ENCODE measurements at regions not wholly inside any gene's neighbourhood (a gene's known extent, or its start where the extent isn't known, plus 50 kb on each side); places are given as distances from the start of the nearest gene placed in this dataset.
"Not testable (repeated sequence)": the region's sequence is repeated elsewhere in the genome, so short reads cannot be mapped to it uniquely, and the experiment has no call there.

- Histone ChIP-seq H3K9me3 (ENCODE audit: control insufficient read depth, low read length) (no peaks in the 10 kb centered on the region), H3K9ac (ENCODE audit: low read length) (no peak overlapping the region), H3K4me1 (ENCODE audit: control insufficient read depth, insufficient read depth, low read length) (peaks cover 8% of the 10 kb centered on the region), H3K27me3 (ENCODE audit: control insufficient read depth, insufficient read depth, low read length) (no peaks in the 10 kb centered on the region), H3K36me3 (ENCODE audit: control insufficient read depth, insufficient read depth, low read length) (no peaks in the 10 kb centered on the region), H3K4me3 (ENCODE audit: low read length) (no peak overlapping the region)
Observed at GRCh38 chr7:121530227-121531174, 134.4 kb upstream of the FAM3C start.

GRCh38 chr7:121529003-121529402 is 132.9 kb upstream of the FAM3C start:
- no peaks in the 10 kb centered on the region for H3K9me3 ChIP-seq (ENCODE audit: control insufficient read depth, low read length)

GRCh38 chr7:121526210-121526609 is 130.1 kb upstream of the FAM3C start:
- not testable (repeated sequence) for H3K9me3 ChIP-seq (ENCODE audit: control insufficient read depth, low read length); H3K4me3 ChIP-seq (ENCODE audit: low read length); H3K4me1 ChIP-seq (ENCODE audit: control insufficient read depth, insufficient read depth, low read length); H3K36me3 ChIP-seq (ENCODE audit: control insufficient read depth, insufficient read depth, low read length); H3K9ac ChIP-seq (ENCODE audit: low read length); H3K27me3 ChIP-seq (ENCODE audit: control insufficient read depth, insufficient read depth, low read length)

More at GRCh38 chr7:121529003-121529402, 132.9 kb upstream of the FAM3C start:
- Histone ChIP-seq H3K27me3 (ENCODE audit: control insufficient read depth, insufficient read depth, low read length) (no peaks in the 10 kb centered on the region), H3K9ac (ENCODE audit: low read length) (no peak overlapping the region), H3K4me3 (ENCODE audit: low read length) (no peak overlapping the region), H3K36me3 (ENCODE audit: control insufficient read depth, insufficient read depth, low read length) (no peaks in the 10 kb centered on the region), H3K4me1 (ENCODE audit: control insufficient read depth, insufficient read depth, low read length) (peaks cover 8% of the 10 kb centered on the region)

- Histone ChIP-seq H3K36me3 (ENCODE audit: control insufficient read depth, insufficient read depth, low read length) (no peaks in the 10 kb centered on the region), H3K9me3 (ENCODE audit: control insufficient read depth, low read length) (no peaks in the 10 kb centered on the region), H3K27me3 (ENCODE audit: control insufficient read depth, insufficient read depth, low read length) (no peaks in the 10 kb centered on the region), H3K4me3 (ENCODE audit: low read length) (no peak overlapping the region), H3K9ac (ENCODE audit: low read length) (no peak overlapping the region), H3K4me1 (ENCODE audit: control insufficient read depth, insufficient read depth, low read length) (peaks cover 5% of the 10 kb centered on the region)
Observed at GRCh38 chr7:121525155-121525819, 129.2 kb upstream of the FAM3C start.

- H3K9me3 ChIP-seq (ENCODE audit: control insufficient read depth, low read length): no peaks in the 10 kb centered on the region
- no peaks in the 10 kb centered on the region for H3K4me1 ChIP-seq (ENCODE audit: control insufficient read depth, insufficient read depth, low read length)
- no peak overlapping the region for H3K4me3 ChIP-seq (ENCODE audit: low read length)
- no peak overlapping the region for H3K9ac ChIP-seq (ENCODE audit: low read length)
- no peaks in the 10 kb centered on the region for H3K27me3 ChIP-seq (ENCODE audit: control insufficient read depth, insufficient read depth, low read length)
- no peaks in the 10 kb centered on the region for H3K36me3 ChIP-seq (ENCODE audit: control insufficient read depth, insufficient read depth, low read length)
Observed at GRCh38 chr7:121521711-121522400, 125.7 kb upstream of the FAM3C start.

- no peak overlapping the region for H3K9ac ChIP-seq (ENCODE audit: low read length)
- H3K36me3 ChIP-seq (ENCODE audit: control insufficient read depth, insufficient read depth, low read length): no peaks in the 10 kb centered on the region
- H3K4me1 ChIP-seq (ENCODE audit: control insufficient read depth, insufficient read depth, low read length): no peaks in the 10 kb centered on the region
- no peaks in the 10 kb centered on the region for H3K27me3 ChIP-seq (ENCODE audit: control insufficient read depth, insufficient read depth, low read length)
- H3K9me3 ChIP-seq (ENCODE audit: control insufficient read depth, low read length): no peaks in the 10 kb centered on the region
- no peak overlapping the region for H3K4me3 ChIP-seq (ENCODE audit: low read length)
Observed at GRCh38 chr7:121520911-121521310, 124.8 kb upstream of the FAM3C start.

GRCh38 chr7:121519548-121520521 is 123.7 kb upstream of the FAM3C start:
- no peak overlapping the region for H3K4me3 ChIP-seq (ENCODE audit: low read length)
- H3K9me3 ChIP-seq (ENCODE audit: control insufficient read depth, low read length): no peaks in the 10 kb centered on the region
- no peak overlapping the region for H3K9ac ChIP-seq (ENCODE audit: low read length)
- no peaks in the 10 kb centered on the region for H3K4me1 ChIP-seq (ENCODE audit: control insufficient read depth, insufficient read depth, low read length)
- no peaks in the 10 kb centered on the region for H3K36me3 ChIP-seq (ENCODE audit: control insufficient read depth, insufficient read depth, low read length)
- no peaks in the 10 kb centered on the region for H3K27me3 ChIP-seq (ENCODE audit: control insufficient read depth, insufficient read depth, low read length)

GRCh38 chr7:121517591-121517990 is 121.5 kb upstream of the FAM3C start:
- H3K36me3 ChIP-seq (ENCODE audit: control insufficient read depth, insufficient read depth, low read length): no peaks in the 10 kb centered on the region
- H3K9ac ChIP-seq (ENCODE audit: low read length): no peak overlapping the region
- no peaks in the 10 kb centered on the region for H3K9me3 ChIP-seq (ENCODE audit: control insufficient read depth, low read length)
- no peak overlapping the region for H3K4me3 ChIP-seq (ENCODE audit: low read length)
- H3K4me1 ChIP-seq (ENCODE audit: control insufficient read depth, insufficient read depth, low read length): no peaks in the 10 kb centered on the region
- H3K27me3 ChIP-seq (ENCODE audit: control insufficient read depth, insufficient read depth, low read length): no peaks in the 10 kb centered on the region

- Histone ChIP-seq H3K4me1 (ENCODE audit: control insufficient read depth, insufficient read depth, low read length) (no peaks in the 10 kb centered on the region), H3K27me3 (ENCODE audit: control insufficient read depth, insufficient read depth, low read length) (no peaks in the 10 kb centered on the region), H3K4me3 (ENCODE audit: low read length) (no peak overlapping the region), H3K9ac (ENCODE audit: low read length) (no peak overlapping the region), H3K9me3 (ENCODE audit: control insufficient read depth, low read length) (no peaks in the 10 kb centered on the region), H3K36me3 (ENCODE audit: control insufficient read depth, insufficient read depth, low read length) (no peaks in the 10 kb centered on the region)
Observed at GRCh38 chr7:121516821-121517220, 120.7 kb upstream of the FAM3C start.

- H3K36me3 ChIP-seq (ENCODE audit: control insufficient read depth, insufficient read depth, low read length): no peaks in the 10 kb centered on the region
- H3K4me1 ChIP-seq (ENCODE audit: control insufficient read depth, insufficient read depth, low read length): no peaks in the 10 kb centered on the region
- no peak overlapping the region for H3K4me3 ChIP-seq (ENCODE audit: low read length)
- no peak overlapping the region for H3K9ac ChIP-seq (ENCODE audit: low read length)
- H3K9me3 ChIP-seq (ENCODE audit: control insufficient read depth, low read length): no peaks in the 10 kb centered on the region
- no peaks in the 10 kb centered on the region for H3K27me3 ChIP-seq (ENCODE audit: control insufficient read depth, insufficient read depth, low read length)
Observed at GRCh38 chr7:121515630-121516401, 119.7 kb upstream of the FAM3C start.

- Histone ChIP-seq H3K27me3 (ENCODE audit: control insufficient read depth, insufficient read depth, low read length) (no peaks in the 10 kb centered on the region), H3K4me3 (ENCODE audit: low read length) (no peak overlapping the region), H3K4me1 (ENCODE audit: control insufficient read depth, insufficient read depth, low read length) (no peaks in the 10 kb centered on the region), H3K9ac (ENCODE audit: low read length) (no peak overlapping the region), H3K9me3 (ENCODE audit: control insufficient read depth, low read length) (no peaks in the 10 kb centered on the region), H3K36me3 (ENCODE audit: control insufficient read depth, insufficient read depth, low read length) (no peaks in the 10 kb centered on the region)
Observed at GRCh38 chr7:121515229-121515628, 119.1 kb upstream of the FAM3C start.
